ENCODE measurements at regions not wholly inside any gene's neighbourhood (a gene's known extent, or its start where the extent isn't known, plus 50 kb on each side); places are given as distances from the start of the nearest gene placed in this dataset.

GRCh38 chr3:174662653-174663052 lies 196.5 kb upstream of the NAALADL2 start:
- intact Hi-C loops (cut with micrococcal nuclease; ENCODE audit: unreplicated experiment): no loop called here
- Histone ChIP-seq H3K27ac (ENCODE audit: low read depth, low read length, poor library complexity, severe bottlenecking) (no peak overlapping the region), H3K4me3 (ENCODE audit: low read depth, low read length, poor library complexity, severe bottlenecking) (no peak overlapping the region), H3K4me1 (ENCODE audit: insufficient read depth, low read length, poor library complexity, severe bottlenecking) (no peaks in the 10 kb centered on the region), H3K36me3 (ENCODE audit: insufficient read depth, low read length, poor library complexity, severe bottlenecking) (no peaks in the 10 kb centered on the region), H3K27me3 (replicated peaks; ENCODE audit: insufficient read depth, low read depth, low read length, poor library complexity) (no peaks in the 10 kb centered on the region), H3K9me3 (ENCODE audit: low read depth, low read length, poor library complexity, severe bottlenecking) (no peaks in the 10 kb centered on the region)
- no TSS peak for BruUV-seq (replicated peaks)
- ChIA-PET POLR2A (ENCODE audit: low non-redundant PET) (no interaction called here), CTCF (no interaction called here)
- DNase-seq (ENCODE audit: low spot score): no peak
- no peak for TF ChIP-seq EZH2 (IDR thresholded peaks at IDR 0.05; ENCODE audit: borderline replicate concordance, low read depth, low read length, poor library complexity, severe bottlenecking)
- TF ChIP-seq, protein P1, sequence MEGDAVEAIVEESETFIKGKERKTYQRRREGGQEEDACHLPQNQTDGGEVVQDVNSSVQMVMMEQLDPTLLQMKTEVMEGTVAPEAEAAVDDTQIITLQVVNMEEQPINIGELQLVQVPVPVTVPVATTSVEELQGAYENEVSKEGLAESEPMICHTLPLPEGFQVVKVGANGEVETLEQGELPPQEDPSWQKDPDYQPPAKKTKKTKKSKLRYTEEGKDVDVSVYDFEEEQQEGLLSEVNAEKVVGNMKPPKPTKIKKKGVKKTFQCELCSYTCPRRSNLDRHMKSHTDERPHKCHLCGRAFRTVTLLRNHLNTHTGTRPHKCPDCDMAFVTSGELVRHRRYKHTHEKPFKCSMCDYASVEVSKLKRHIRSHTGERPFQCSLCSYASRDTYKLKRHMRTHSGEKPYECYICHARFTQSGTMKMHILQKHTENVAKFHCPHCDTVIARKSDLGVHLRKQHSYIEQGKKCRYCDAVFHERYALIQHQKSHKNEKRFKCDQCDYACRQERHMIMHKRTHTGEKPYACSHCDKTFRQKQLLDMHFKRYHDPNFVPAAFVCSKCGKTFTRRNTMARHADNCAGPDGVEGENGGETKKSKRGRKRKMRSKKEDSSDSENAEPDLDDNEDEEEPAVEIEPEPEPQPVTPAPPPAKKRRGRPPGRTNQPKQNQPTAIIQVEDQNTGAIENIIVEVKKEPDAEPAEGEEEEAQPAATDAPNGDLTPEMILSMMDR (conservative IDR thresholded peaks at IDR 0.05; ENCODE audit: low read depth, low read length): no peak

DNA sequence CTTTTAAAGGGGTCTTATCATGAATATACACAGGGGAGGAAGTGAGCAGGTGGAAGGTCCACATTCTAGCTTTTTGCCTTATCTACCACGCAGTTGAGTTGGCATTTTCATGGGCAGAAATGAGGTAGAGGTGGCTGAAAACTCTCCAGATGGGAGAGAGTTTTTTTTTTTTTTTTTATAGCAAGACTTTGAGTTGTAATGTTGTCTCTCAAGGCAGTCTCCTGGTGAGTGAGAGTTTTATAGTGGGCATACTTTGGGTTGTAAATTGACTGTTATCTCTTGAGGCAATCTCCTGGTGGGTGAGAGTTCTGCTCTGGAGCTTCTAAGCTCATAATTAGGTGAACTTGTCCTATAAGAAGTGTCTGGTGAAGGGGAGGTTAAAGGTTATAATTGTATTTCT lies 191.7 kb upstream of the NAALADL2 start:
- ChIA-PET CTCF (no interaction called here), POLR2A (ENCODE audit: low non-redundant PET) (no interaction called here)
- TF ChIP-seq, protein P1 (conservative IDR thresholded peaks at IDR 0.05; ENCODE audit: low read depth, low read length): no peak
- no peak for TF ChIP-seq EZH2 (IDR thresholded peaks at IDR 0.05; ENCODE audit: borderline replicate concordance, low read depth, low read length, poor library complexity, severe bottlenecking)
- intact Hi-C loops (cut with micrococcal nuclease; ENCODE audit: unreplicated experiment): no loop called here
- H3K27me3 ChIP-seq (replicated peaks; ENCODE audit: insufficient read depth, low read depth, low read length, poor library complexity): no peaks in the 10 kb centered on the region
- H3K4me1 ChIP-seq (ENCODE audit: insufficient read depth, low read length, poor library complexity, severe bottlenecking): no peaks in the 10 kb centered on the region
- no peak overlapping the region for H3K4me3 ChIP-seq (ENCODE audit: low read depth, low read length, poor library complexity, severe bottlenecking)
- H3K27ac ChIP-seq (ENCODE audit: low read depth, low read length, poor library complexity, severe bottlenecking): no peak overlapping the region
- H3K36me3 ChIP-seq (ENCODE audit: insufficient read depth, low read length, poor library complexity, severe bottlenecking): no peaks in the 10 kb centered on the region
- BruUV-seq (replicated peaks): no TSS peak
- H3K9me3 ChIP-seq (ENCODE audit: low read depth, low read length, poor library complexity, severe bottlenecking): no peaks in the 10 kb centered on the region
- DNase-seq (ENCODE audit: low spot score): peak; percentile 2

DNA sequence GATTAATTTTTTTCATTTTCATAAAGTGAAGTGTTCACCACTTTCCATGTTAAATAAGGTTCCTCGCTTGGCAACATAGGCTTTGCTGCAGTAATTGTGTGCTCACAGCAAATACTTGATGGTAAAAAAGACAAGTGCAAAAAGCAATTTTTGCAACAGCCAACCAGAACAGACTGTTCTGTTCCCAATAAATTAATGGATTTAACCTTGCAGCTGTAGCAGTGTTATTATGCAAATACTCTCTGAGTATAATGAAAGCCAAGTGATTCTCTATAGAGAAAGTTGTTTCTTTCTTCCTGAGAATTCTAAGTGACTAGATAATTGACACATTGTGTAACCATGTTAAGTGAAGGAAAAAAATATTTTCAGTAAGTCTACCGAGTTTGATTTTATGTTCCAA lies 183.7 kb upstream of the NAALADL2 start:
- Histone ChIP-seq H3K4me3 (ENCODE audit: low read depth, low read length, poor library complexity, severe bottlenecking) (no peak overlapping the region), H3K9me3 (ENCODE audit: low read depth, low read length, poor library complexity, severe bottlenecking) (no peaks in the 10 kb centered on the region), H3K36me3 (ENCODE audit: insufficient read depth, low read length, poor library complexity, severe bottlenecking) (no peaks in the 10 kb centered on the region), H3K27ac (ENCODE audit: low read depth, low read length, poor library complexity, severe bottlenecking) (no peak overlapping the region), H3K4me1 (ENCODE audit: insufficient read depth, low read length, poor library complexity, severe bottlenecking) (peaks cover 8% of the 10 kb centered on the region), H3K27me3 (replicated peaks; ENCODE audit: insufficient read depth, low read depth, low read length, poor library complexity) (no peaks in the 10 kb centered on the region)
- CTCF ChIA-PET: no interaction called here
- peak; percentile 7 for DNase-seq (ENCODE audit: low spot score)
- BruUV-seq (replicated peaks): no TSS peak
- intact Hi-C loops (cut with micrococcal nuclease; ENCODE audit: unreplicated experiment): no loop called here
- TF ChIP-seq EZH2 (IDR thresholded peaks at IDR 0.05; ENCODE audit: borderline replicate concordance, low read depth, low read length, poor library complexity, severe bottlenecking): no peak
- POLR2A ChIA-PET (ENCODE audit: low non-redundant PET): interaction anchor here (0.7 kb wide), 1 partner anchor 1375 kb away, joined by 3 read pairs; no protein-coding TSS in a partner anchor

- ChIA-PET POLR2A (ENCODE audit: low non-redundant PET) (no interaction called here), CTCF (no interaction called here)
- intact Hi-C loops (cut with micrococcal nuclease; ENCODE audit: unreplicated experiment): no loop called here
- H3K36me3 ChIP-seq (ENCODE audit: insufficient read depth, low read length, poor library complexity, severe bottlenecking): no peaks in the 10 kb centered on the region
- H3K27ac ChIP-seq (ENCODE audit: low read depth, low read length, poor library complexity, severe bottlenecking): no peak overlapping the region
- no peak for DNase-seq (ENCODE audit: low spot score)
- TF ChIP-seq, protein P1 (conservative IDR thresholded peaks at IDR 0.05; ENCODE audit: low read depth, low read length): no peak
- TF ChIP-seq EZH2 (IDR thresholded peaks at IDR 0.05; ENCODE audit: borderline replicate concordance, low read depth, low read length, poor library complexity, severe bottlenecking): no peak
- no peaks in the 10 kb centered on the region for H3K27me3 ChIP-seq (replicated peaks; ENCODE audit: insufficient read depth, low read depth, low read length, poor library complexity)
- no TSS peak for BruUV-seq (replicated peaks)
- no peaks in the 10 kb centered on the region for H3K4me1 ChIP-seq (ENCODE audit: insufficient read depth, low read length, poor library complexity, severe bottlenecking)
- H3K4me3 ChIP-seq (ENCODE audit: low read depth, low read length, poor library complexity, severe bottlenecking): no peak overlapping the region
- peaks cover 2% of the 10 kb centered on the region for H3K9me3 ChIP-seq (ENCODE audit: low read depth, low read length, poor library complexity, severe bottlenecking)
Observed at GRCh38 chr3:174681784-174682183, 177.3 kb upstream of the NAALADL2 start.

Data from A673 (cell line).